ENCODE measurements at regions not wholly inside any gene's neighbourhood (a gene's known extent, or its start where the extent isn't known, plus 50 kb on each side); places are given as distances from the start of the nearest gene placed in this dataset.
A peak's percentile ranks its signal among the peaks of the same experiment; 100 is the strongest.

DNA sequence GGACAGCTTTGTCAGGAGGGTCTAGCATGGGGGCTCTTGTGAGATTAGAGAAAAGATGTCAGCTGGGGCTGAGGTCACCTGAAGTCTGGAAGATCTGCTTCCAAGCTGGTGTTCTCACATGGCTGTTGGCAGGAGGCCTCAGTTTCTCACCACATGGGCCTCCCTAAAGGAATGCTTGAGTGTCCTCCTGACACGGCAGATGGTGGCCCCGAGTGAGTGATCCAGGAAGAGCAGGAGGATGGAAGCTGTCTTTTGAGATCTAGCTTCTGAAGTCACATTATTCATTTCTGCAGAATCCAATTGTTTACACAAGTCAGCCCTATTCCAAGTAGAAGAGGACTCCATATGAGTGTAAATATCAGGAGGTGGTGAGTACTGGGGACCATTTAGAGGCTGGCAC is 344.0 kb upstream of the PROK2 start:
- TF ChIP-seq, protein P1, sequence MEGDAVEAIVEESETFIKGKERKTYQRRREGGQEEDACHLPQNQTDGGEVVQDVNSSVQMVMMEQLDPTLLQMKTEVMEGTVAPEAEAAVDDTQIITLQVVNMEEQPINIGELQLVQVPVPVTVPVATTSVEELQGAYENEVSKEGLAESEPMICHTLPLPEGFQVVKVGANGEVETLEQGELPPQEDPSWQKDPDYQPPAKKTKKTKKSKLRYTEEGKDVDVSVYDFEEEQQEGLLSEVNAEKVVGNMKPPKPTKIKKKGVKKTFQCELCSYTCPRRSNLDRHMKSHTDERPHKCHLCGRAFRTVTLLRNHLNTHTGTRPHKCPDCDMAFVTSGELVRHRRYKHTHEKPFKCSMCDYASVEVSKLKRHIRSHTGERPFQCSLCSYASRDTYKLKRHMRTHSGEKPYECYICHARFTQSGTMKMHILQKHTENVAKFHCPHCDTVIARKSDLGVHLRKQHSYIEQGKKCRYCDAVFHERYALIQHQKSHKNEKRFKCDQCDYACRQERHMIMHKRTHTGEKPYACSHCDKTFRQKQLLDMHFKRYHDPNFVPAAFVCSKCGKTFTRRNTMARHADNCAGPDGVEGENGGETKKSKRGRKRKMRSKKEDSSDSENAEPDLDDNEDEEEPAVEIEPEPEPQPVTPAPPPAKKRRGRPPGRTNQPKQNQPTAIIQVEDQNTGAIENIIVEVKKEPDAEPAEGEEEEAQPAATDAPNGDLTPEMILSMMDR (IDR thresholded peaks at IDR 0.05; ENCODE audit: insufficient read depth, low read depth, low read length, missing control alignments): no peak
- DNase-seq (ENCODE audit: low read depth): no peak
- no peak overlapping the region for H3K4me3 ChIP-seq (ENCODE audit: low read depth, low read length)

DNA sequence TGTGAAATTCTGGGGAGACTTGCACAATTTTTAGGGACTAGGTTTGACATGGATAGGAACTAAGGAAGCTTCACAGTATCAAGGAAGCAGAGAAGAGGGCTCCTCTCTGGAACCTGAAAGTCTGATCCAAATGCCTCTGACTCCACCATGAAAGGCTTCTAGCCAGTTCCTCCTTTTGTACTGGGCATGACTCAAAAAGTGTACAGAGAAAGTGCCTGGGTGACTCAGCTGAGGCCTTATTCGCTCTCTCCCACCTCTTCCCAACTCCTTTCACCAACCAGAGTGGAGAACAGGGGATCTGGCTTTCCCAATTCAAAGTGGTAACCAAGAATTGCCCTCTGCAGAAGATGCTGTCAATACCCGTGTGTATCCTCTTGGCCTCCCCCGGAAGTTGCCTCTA is 342.9 kb upstream of the PROK2 start:
- DNase-seq (ENCODE audit: low read depth): no peak
- H3K4me3 ChIP-seq (ENCODE audit: low read depth, low read length): no peak overlapping the region
- TF ChIP-seq, protein P1 (IDR thresholded peaks at IDR 0.05; ENCODE audit: insufficient read depth, low read depth, low read length, missing control alignments): no peak

DNA sequence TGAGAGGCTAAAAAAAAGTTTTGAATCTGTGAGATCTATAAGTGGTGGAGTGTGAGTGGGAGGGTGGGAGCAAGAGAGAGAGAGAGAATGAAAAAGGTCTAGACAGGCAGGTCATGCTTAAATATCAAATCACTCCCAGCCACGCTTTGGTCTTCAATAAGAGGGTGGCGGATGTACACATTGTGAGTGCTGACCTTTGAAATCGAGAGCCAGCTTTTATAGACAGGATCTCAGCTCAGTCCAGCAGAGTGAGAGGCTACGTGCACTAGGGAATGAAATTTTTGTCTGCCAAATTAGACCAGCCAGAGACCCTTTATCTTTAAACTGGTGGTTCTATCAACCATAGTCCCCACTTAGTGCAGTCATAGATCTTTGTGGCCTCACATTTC is 342.3 kb upstream of the PROK2 start:
- H3K4me3 ChIP-seq (ENCODE audit: low read depth, low read length): no peak overlapping the region
- DNase-seq (ENCODE audit: low read depth): no peak
- TF ChIP-seq, protein P1 (IDR thresholded peaks at IDR 0.05; ENCODE audit: insufficient read depth, low read depth, low read length, missing control alignments): no peak

DNA sequence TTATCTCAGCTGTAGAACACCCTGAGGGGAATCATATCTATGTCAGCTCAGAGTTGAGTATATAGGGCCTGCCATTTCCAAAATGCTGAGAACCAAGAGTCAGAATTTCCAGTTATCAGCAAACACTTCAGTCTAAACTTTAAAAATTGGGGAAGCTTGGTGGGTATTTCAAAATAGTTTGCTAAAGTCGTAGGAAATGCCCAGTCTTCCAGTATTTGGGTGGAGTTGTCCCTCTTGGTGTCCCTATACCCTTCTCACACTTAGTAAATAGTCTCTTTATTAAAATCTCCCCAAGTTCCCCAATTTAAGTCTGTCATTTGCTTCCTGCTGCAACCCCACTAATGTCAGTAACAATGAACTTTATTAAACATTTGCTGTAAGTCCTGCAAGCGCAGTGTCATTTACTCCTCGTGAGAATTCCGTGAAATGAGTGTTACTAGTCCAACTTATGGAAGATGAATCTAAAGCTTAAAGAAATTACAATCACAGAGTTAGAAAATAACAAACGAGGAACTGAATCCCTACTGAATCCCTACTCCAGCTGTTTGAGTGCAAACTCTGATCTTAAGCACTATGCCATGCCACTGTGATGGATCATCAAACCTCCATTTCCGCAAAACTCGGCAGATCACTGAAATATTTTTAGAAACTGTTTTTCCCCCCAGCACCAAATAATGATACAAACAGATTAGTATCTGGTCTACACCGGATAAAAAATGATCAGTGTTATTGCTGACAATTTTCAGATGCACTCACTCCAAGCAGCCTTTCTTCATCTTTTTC is 341.7 kb upstream of the PROK2 start:
- no peak for DNase-seq (ENCODE audit: low read depth)
- TF ChIP-seq, protein P1 (IDR thresholded peaks at IDR 0.05; ENCODE audit: insufficient read depth, low read depth, low read length, missing control alignments): no peak
- no peak overlapping the region for H3K4me3 ChIP-seq (ENCODE audit: low read depth, low read length)

DNA sequence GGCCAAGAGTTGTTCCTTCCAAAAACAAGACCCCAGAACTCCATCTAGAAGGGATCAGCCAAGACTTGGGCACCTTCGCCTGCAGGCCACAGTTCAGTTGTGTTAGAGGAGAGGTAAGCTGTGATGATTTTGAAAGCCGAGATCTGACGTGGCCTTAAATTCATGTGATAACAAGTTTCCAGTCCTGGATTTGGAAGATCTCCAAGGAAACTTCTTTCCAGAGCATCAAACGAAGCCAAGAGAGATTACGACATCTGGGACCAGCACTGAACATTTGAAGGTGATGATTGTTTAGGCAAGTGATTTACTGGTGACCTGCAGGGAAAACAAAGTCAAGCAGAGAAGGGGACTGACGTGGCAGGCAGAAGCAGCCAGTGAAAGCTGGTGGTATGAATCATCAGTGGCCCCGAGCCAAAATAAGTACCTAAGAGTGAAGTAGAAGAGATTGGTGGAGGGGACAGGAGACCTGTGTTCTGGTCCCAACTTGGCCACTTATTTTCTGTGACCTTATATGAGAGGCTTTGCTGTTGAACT is 339.0 kb upstream of the PROK2 start:
- TF ChIP-seq, protein P1 (IDR thresholded peaks at IDR 0.05; ENCODE audit: insufficient read depth, low read depth, low read length, missing control alignments): no peak
- no peak overlapping the region for H3K4me3 ChIP-seq (ENCODE audit: low read depth, low read length)
- DNase-seq (ENCODE audit: low read depth): peak; percentile 80

DNA sequence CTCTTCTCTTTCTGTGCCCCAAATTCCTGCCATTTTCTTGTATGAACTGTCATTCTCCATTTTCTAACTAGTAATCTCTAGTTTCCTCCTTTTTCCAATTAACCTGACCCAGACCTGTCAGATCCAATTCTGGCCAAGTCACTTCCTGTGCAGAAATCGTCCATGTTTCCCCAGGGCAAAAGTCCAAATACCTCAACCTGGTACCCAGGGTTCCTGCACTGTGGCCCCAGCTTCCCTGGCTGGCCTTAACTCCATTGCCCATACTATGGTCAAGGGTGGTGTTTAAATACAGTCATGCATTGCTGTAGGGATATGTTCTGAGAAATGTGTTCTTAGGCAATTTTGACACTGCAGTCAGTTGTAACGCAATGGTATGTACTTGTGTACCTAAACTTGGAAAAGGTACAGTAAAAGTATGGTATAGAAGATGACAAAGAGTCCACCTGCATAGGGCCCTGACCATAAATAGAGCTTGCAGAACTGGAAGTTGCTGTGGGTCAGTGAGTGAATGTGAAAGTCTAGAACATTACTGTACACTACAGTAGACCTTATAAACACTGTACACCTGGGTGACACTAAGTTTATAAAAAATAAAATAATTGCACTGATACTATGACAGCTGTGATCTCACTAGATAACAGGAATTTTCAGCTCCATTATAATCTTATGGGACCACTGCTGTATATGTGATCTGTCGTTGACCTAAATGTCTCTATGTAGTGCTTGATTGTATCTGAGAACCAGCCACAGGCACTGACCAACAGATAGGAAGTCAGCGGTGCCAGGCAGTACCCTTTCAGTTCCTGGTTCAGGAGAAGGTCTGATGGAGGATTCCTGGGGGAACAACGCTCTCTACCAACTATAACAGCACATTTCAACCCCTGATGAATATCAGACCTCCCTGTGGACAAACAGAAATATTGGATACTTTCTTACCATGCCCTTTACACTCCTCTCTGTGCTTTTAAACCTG is 336.1 kb upstream of the PROK2 start:
- TF ChIP-seq, protein P1 (IDR thresholded peaks at IDR 0.05; ENCODE audit: insufficient read depth, low read depth, low read length, missing control alignments): no peak
- DNase-seq (ENCODE audit: low read depth): peak; percentile 63
- no peak overlapping the region for H3K4me3 ChIP-seq (ENCODE audit: low read depth, low read length)

Measured in GM12865 (cell line).